DND-41 (cell line): ENCODE measurements at regions not wholly inside any gene's neighbourhood (a gene's known extent, or its start where the extent isn't known, plus 50 kb on each side); places are given as distances from the start of the nearest gene placed in this dataset.

Source experiments
- CTCF ChIP-seq: IDR thresholded peaks from 2 replicates; pipeline ENCODE4 v1.5.1; 2012; ENCODE audit warnings: borderline replicate concordance, low read length, moderate library complexity, mild to moderate bottlenecking; ENCODE audit not compliant: poor library complexity, severe bottlenecking; ENCODE audit errors: extremely low read depth
- EZH2 ChIP-seq: IDR thresholded peaks from 3 replicates; pipeline ENCODE4 v1.6.1; 2012; ENCODE audit warnings: borderline replicate concordance, low read depth, mild to moderate bottlenecking, moderate library complexity, low read length, inconsistent platforms; ENCODE audit not compliant: severe bottlenecking

GRCh38 chr9:557601-558201 is 283.8 kb upstream of the DMRT1 start:
- TF ChIP-seq CTCF (no peak), EZH2 (no peak)
